ENCODE measurements at regions not wholly inside any gene's neighbourhood (a gene's known extent, or its start where the extent isn't known, plus 50 kb on each side); places are given as distances from the start of the nearest gene placed in this dataset.

GRCh38 chr2:239508261-239508660 is 107.4 kb upstream of the HDAC4 start:
- Histone ChIP-seq H3K27me3 (ENCODE audit: control insufficient read depth in 4 of 4, insufficient read depth in 4 of 4, low read length in 3 of 4) (no peaks in the 10 kb centered on the region), H3K4me3 (ENCODE audit: low read depth in 1 of 3, low read length in 3 of 3) (no peak overlapping the region), H3K9me3 (ENCODE audit: control insufficient read depth in 4 of 4, low read length in 3 of 4) (no peaks in the 10 kb centered on the region), H3K9ac (ENCODE audit: low read depth in 1 of 2, low read length in 2 of 2) (no peak overlapping the region), H3K36me3 (ENCODE audit: control insufficient read depth in 4 of 4, insufficient read depth in 3 of 4, low read depth in 1 of 4, low read length in 3 of 4) (no peaks in the 10 kb centered on the region), H3K27ac (ENCODE audit: low read depth in 1 of 2, low read length in 2 of 2) (no peak overlapping the region), H3K4me1 (ENCODE audit: control insufficient read depth in 4 of 4, insufficient read depth in 4 of 4, low read length in 3 of 4) (no peaks in the 10 kb centered on the region)
- TF ChIP-seq ATF3 (IDR thresholded peaks at IDR 0.05) (no peak), JUND (IDR thresholded peaks at IDR 0.05) (no peak)
- WGBS, result 88% methylated on average over 6 of the region's 6 CpGs
- no peak for DNase-seq (ENCODE audit: low spot score)

- Histone ChIP-seq H3K9me3 (ENCODE audit: control insufficient read depth in 4 of 4, low read length in 3 of 4) (no peaks in the 10 kb centered on the region), H3K9ac (ENCODE audit: low read depth in 1 of 2, low read length in 2 of 2) (no peak overlapping the region), H3K27ac (ENCODE audit: low read depth in 1 of 2, low read length in 2 of 2) (no peak overlapping the region), H3K4me3 (ENCODE audit: low read depth in 1 of 3, low read length in 3 of 3) (no peak overlapping the region), H3K27me3 (ENCODE audit: control insufficient read depth in 4 of 4, insufficient read depth in 4 of 4, low read length in 3 of 4) (no peaks in the 10 kb centered on the region), H3K36me3 (ENCODE audit: control insufficient read depth in 4 of 4, insufficient read depth in 3 of 4, low read depth in 1 of 4, low read length in 3 of 4) (no peaks in the 10 kb centered on the region), H3K4me1 (ENCODE audit: control insufficient read depth in 4 of 4, insufficient read depth in 4 of 4, low read length in 3 of 4) (no peaks in the 10 kb centered on the region)
- WGBS, result 77% methylated on average over 18 of the region's 18 CpGs
- TF ChIP-seq TAF1 (conservative IDR thresholded peaks at IDR 0.05), result no peak
- no peak for TF ChIP-seq REST (IDR thresholded peaks at IDR 0.05)
- TF ChIP-seq EGR1 (IDR thresholded peaks at IDR 0.05; ENCODE audit: low read depth in 2 of 2), result no peak
- no peak for TF ChIP-seq RXRA (IDR thresholded peaks at IDR 0.05)
- TF ChIP-seq MAX (IDR thresholded peaks at IDR 0.05), result no peak
- no peak for TF ChIP-seq FOXA2 (IDR thresholded peaks at IDR 0.05)
- no peak for TF ChIP-seq JUND (IDR thresholded peaks at IDR 0.05)
- no peak for TF ChIP-seq GABPA (IDR thresholded peaks at IDR 0.05 in 1 of 2, conservative IDR thresholded peaks at IDR 0.05 in 1 of 2)
- TF ChIP-seq SP1 (IDR thresholded peaks at IDR 0.05), result no peak
- TF ChIP-seq CTCF (IDR thresholded peaks at IDR 0.05; ENCODE audit: low read depth, low read length, missing input control), result no peak
- no peak for TF ChIP-seq NR2F2 (IDR thresholded peaks at IDR 0.05)
- no peak for TF ChIP-seq ZBTB33 (IDR thresholded peaks at IDR 0.05)
- TF ChIP-seq FOXA1 (IDR thresholded peaks at IDR 0.05), result no peak
- no peak for TF ChIP-seq ATF3 (IDR thresholded peaks at IDR 0.05)
- TF ChIP-seq YY1 (IDR thresholded peaks at IDR 0.05), result no peak
- no peak for TF ChIP-seq RAD21 (IDR thresholded peaks at IDR 0.05)
- no peak for DNase-seq (ENCODE audit: low spot score)
These were observed 106.9 kb upstream of the HDAC4 start for GRCh38 chr2:239507576-239508258.

Data from liver (tissue), 8 donors.